Liver (tissue), 8 donors: ENCODE measurements at regions not wholly inside any gene's neighbourhood (a gene's known extent, or its start where the extent isn't known, plus 50 kb on each side); places are given as distances from the start of the nearest gene placed in this dataset.

Experiments
- DNase-seq: peaks from one replicate; pipeline ENCODE4 v3.0.0-alpha.2; 2017; ENCODE audit warnings: low spot score
- H3K27ac ChIP-seq, 2 donors: one replicate each; pipeline ENCODE4 v1.7.0; 2013; ENCODE audit warnings: inconsistent platforms in 2 of 2, low read length in 2 of 2, control low read depth in 1 of 2, low read depth in 1 of 2, mild to moderate bottlenecking in 1 of 2
- H3K27me3 ChIP-seq, 4 donors: one replicate each; pipeline versions ENCODE4 v1.6.1 to v1.7.0; 2013; ENCODE audit warnings: low read length in 3 of 4, inconsistent platforms in 1 of 4, mild to moderate bottlenecking in 1 of 4, moderate library complexity in 1 of 4; ENCODE audit not compliant: control insufficient read depth in 4 of 4, insufficient read depth in 4 of 4
- H3K36me3 ChIP-seq, 4 donors: one replicate each; pipeline versions ENCODE4 v1.6.1 to v1.7.0; 2013; ENCODE audit warnings: low read length in 3 of 4, mild to moderate bottlenecking in 3 of 4, low read depth in 1 of 4, moderate library complexity in 1 of 4; ENCODE audit not compliant: control insufficient read depth in 4 of 4, insufficient read depth in 3 of 4
- H3K4me1 ChIP-seq, 4 donors: one replicate each; pipeline versions ENCODE4 v1.6.1 to v1.7.0; 2013; ENCODE audit warnings: low read length in 3 of 4, mild to moderate bottlenecking in 3 of 4, moderate library complexity in 1 of 4; ENCODE audit not compliant: control insufficient read depth in 4 of 4, insufficient read depth in 4 of 4
- H3K4me3 ChIP-seq, 3 donors: one replicate each; pipeline versions ENCODE4 v1.6.1 to v1.7.0; 2013; ENCODE audit warnings: low read length in 3 of 3, control low read depth in 1 of 3, low read depth in 1 of 3, mild to moderate bottlenecking in 1 of 3
- H3K9ac ChIP-seq, 2 donors: one replicate each; pipeline ENCODE4 v1.7.0; 2013; ENCODE audit warnings: low read length in 2 of 2, mild to moderate bottlenecking in 2 of 2, moderate library complexity in 2 of 2, control low read depth in 1 of 2, low read depth in 1 of 2
- H3K9me3 ChIP-seq, 4 donors: one replicate each; pipeline versions ENCODE4 v1.6.1 to v1.7.0; 2013; ENCODE audit warnings: low read length in 3 of 4; ENCODE audit not compliant: control insufficient read depth in 4 of 4
- ATF3 ChIP-seq: IDR thresholded peaks from 2 replicates; pipeline ENCODE4 v1.6.1; 2016; ENCODE audit warnings: antibody characterized with exemption
- CTCF ChIP-seq: fragments of 150-350 bp; IDR thresholded peaks from 2 replicates; pipeline ENCODE4 v1.5.1; 2017; ENCODE audit warnings: improper control_type of control experiment, low read depth, low read length; ENCODE audit not compliant: missing input control
- EGR1 ChIP-seq, 2 donors: IDR thresholded peaks; 2 replicates each; pipeline ENCODE4 v1.6.1; 2016 to 2018; ENCODE audit warnings: antibody characterized with exemption in 2 of 2, low read depth in 2 of 2
- FOXA1 ChIP-seq: IDR thresholded peaks from 2 replicates; pipeline ENCODE4 v1.6.1; 2016; ENCODE audit warnings: antibody characterized with exemption
- FOXA2 ChIP-seq: IDR thresholded peaks from 2 replicates; pipeline ENCODE4 v1.6.1; 2016; ENCODE audit warnings: antibody characterized with exemption
- GABPA ChIP-seq, 2 donors: IDR thresholded peaks in 1 of 2; conservative IDR thresholded peaks in 1 of 2; 2 replicates each; pipeline ENCODE4 v1.6.1; 2016; ENCODE audit warnings: antibody characterized with exemption in 2 of 2, mild to moderate bottlenecking in 1 of 2, moderate library complexity in 1 of 2
- MAX ChIP-seq: IDR thresholded peaks from 2 replicates; pipeline ENCODE4 v1.6.1; 2016; ENCODE audit warnings: antibody characterized with exemption
- NR2F2 ChIP-seq: IDR thresholded peaks from 2 replicates; pipeline ENCODE4 v1.6.1; 2016; ENCODE audit warnings: antibody characterized with exemption
- RAD21 ChIP-seq, 2 donors: IDR thresholded peaks; 2 replicates each; pipeline ENCODE4 v1.6.1; 2016; ENCODE audit warnings: antibody characterized with exemption in 2 of 2, mild to moderate bottlenecking in 2 of 2
- REST ChIP-seq: IDR thresholded peaks from 2 replicates; pipeline ENCODE4 v1.6.1; 2016; ENCODE audit warnings: antibody characterized with exemption, mild to moderate bottlenecking
- RXRA ChIP-seq, 2 donors: IDR thresholded peaks; 2 replicates each; pipeline ENCODE4 v1.6.1; 2017 to 2018; ENCODE audit warnings: antibody characterized with exemption in 2 of 2, mild to moderate bottlenecking in 1 of 2
- SP1 ChIP-seq: IDR thresholded peaks from 2 replicates; pipeline ENCODE4 v1.6.1; 2018; ENCODE audit warnings: antibody characterized with exemption, mild to moderate bottlenecking
- TAF1 ChIP-seq: conservative IDR thresholded peaks from 2 replicates; pipeline ENCODE4 v1.6.1; 2016; ENCODE audit warnings: antibody characterized with exemption, mild to moderate bottlenecking
- ZBTB33 ChIP-seq: IDR thresholded peaks from 2 replicates; pipeline ENCODE4 v1.6.1; 2016; ENCODE audit warnings: antibody characterized with exemption
- WGBS: extraction: QIAGEN DNeasy Blood & Tissue Kit; methylation state at CpG from one replicate; pipeline ENCODE4 v1.1.7; 2013; 5-methylcytosine and 5-hydroxymethylcytosine counted together
- donor health status: healthy.
- donor health status: healthy.
- donor health status: healthy.
- donor health status: healthy.
- donor health status: healthy.

- H3K9ac ChIP-seq: no peak overlapping the region
- no peak for DNase-seq
- no peaks in the 10 kb centered on the region for H3K36me3 ChIP-seq
- no peak for TF ChIP-seq FOXA2
- TF ChIP-seq MAX: no peak
- no peak for TF ChIP-seq EGR1 (IDR thresholded peaks at IDR 0.05; ENCODE audit: low read depth in 2 of 2)
- no peak for TF ChIP-seq RXRA (IDR thresholded peaks at IDR 0.05)
- no peak overlapping the region for H3K4me3 ChIP-seq
- no peak overlapping the region for H3K27ac ChIP-seq
- H3K4me1 ChIP-seq: no peaks in the 10 kb centered on the region
- no peaks in the 10 kb centered on the region for H3K27me3 ChIP-seq
- whole genome bisulfite sequencing: 80% methylated on average over 3 of the region's 3 CpGs
- H3K9me3 ChIP-seq: no peaks in the 10 kb centered on the region
These were observed 208.6 kb upstream of the GDNF start for GRCh38 chr5:38048400-38048799.

- no peak overlapping the region for H3K27ac ChIP-seq
- WGBS: 98% methylated on average over 7 of the region's 7 CpGs
These were observed 206.3 kb upstream of the GDNF start for GRCh38 chr5:38046103-38046502.

More at GRCh38 chr5:38046103-38046502, 206.3 kb upstream of the GDNF start:
- no peaks in the 10 kb centered on the region for H3K9me3 ChIP-seq
- H3K36me3 ChIP-seq: no peaks in the 10 kb centered on the region
- H3K27me3 ChIP-seq: no peaks in the 10 kb centered on the region
- TF ChIP-seq FOXA1 (no peak), MAX (no peak), GABPA (IDR thresholded peaks at IDR 0.05 in 1 of 2, conservative IDR thresholded peaks at IDR 0.05 in 1 of 2) (no peak), FOXA2 (no peak), RXRA (IDR thresholded peaks at IDR 0.05) (no peak), SP1 (no peak), NR2F2 (no peak), ATF3 (no peak), RAD21 (IDR thresholded peaks at IDR 0.05) (no peak), ZBTB33 (no peak), CTCF (no peak), REST (no peak), TAF1 (no peak), EGR1 (IDR thresholded peaks at IDR 0.05; ENCODE audit: low read depth in 2 of 2) (no peak)
- H3K4me3 ChIP-seq: no peak overlapping the region
- H3K9ac ChIP-seq: no peak overlapping the region
- no peak for DNase-seq
- H3K4me1 ChIP-seq: no peaks in the 10 kb centered on the region
